OCI-LY1 (cell line): ENCODE measurements at regions not wholly inside any gene's neighbourhood (a gene's known extent, or its start where the extent isn't known, plus 50 kb on each side); places are given as distances from the start of the nearest gene placed in this dataset.

ENCODE experiments used
- EZH2 ChIP-seq: fragments of 200-600 bp; sonication (generic), shearing (Covaris generic); IDR thresholded peaks from 2 replicates; pipeline ENCODE4 v1.8.0; 2017; ENCODE audit warnings: borderline replicate concordance, mixed run types, mild to moderate bottlenecking, antibody characterized with exemption, low read length, moderate library complexity, mixed read lengths
- TF ChIP-seq, protein P1 (sequence below): fragments of 200-600 bp; sonication (generic), shearing (Covaris generic); IDR thresholded peaks from 2 replicates; pipeline ENCODE4 v1.5.1; 2017; ENCODE audit warnings: mild to moderate bottlenecking, antibody characterized with exemption, low read length, moderate library complexity, mixed read lengths

DNA sequence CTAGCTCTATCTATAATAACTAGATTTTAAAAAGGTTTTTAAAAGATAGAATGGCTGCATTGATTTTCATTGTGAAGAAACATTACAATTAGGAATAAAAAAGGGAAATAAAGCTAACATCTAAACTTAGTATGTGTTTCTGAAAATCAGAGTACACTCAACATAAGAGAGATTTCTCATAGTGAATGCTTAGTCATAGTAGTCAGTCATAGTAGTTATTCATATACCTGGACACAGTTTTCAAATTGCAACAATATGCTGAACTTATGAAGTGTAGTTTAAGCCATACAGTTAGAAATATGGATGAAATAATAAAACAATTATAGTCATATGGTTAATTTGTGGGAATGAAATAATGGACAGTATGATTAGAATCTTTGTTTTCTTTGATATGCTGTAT is 273.0 kb upstream of the CTNND2 start:
- no peak for TF ChIP-seq EZH2
- TF ChIP-seq, protein P1, sequence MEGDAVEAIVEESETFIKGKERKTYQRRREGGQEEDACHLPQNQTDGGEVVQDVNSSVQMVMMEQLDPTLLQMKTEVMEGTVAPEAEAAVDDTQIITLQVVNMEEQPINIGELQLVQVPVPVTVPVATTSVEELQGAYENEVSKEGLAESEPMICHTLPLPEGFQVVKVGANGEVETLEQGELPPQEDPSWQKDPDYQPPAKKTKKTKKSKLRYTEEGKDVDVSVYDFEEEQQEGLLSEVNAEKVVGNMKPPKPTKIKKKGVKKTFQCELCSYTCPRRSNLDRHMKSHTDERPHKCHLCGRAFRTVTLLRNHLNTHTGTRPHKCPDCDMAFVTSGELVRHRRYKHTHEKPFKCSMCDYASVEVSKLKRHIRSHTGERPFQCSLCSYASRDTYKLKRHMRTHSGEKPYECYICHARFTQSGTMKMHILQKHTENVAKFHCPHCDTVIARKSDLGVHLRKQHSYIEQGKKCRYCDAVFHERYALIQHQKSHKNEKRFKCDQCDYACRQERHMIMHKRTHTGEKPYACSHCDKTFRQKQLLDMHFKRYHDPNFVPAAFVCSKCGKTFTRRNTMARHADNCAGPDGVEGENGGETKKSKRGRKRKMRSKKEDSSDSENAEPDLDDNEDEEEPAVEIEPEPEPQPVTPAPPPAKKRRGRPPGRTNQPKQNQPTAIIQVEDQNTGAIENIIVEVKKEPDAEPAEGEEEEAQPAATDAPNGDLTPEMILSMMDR: no peak
